LNCaP clone FGC (cell line): ENCODE measurements at regions not wholly inside any gene's neighbourhood (a gene's known extent, or its start where the extent isn't known, plus 50 kb on each side); places are given as distances from the start of the nearest gene placed in this dataset.
A peak's percentile ranks its signal among the peaks of the same experiment; 100 is the strongest.
"Not testable (repeated sequence)": the region's sequence is repeated elsewhere in the genome, so short reads cannot be mapped to it uniquely, and the experiment has no call there.

ENCODE experiments used
- DNase-seq: peaks from one replicate; pipeline ENCODE4 v3.0.0-alpha.2; 2011; ENCODE audit warnings: low read depth
- H3K4me3 ChIP-seq: 2 replicates; pipeline ENCODE4 v1.5.1; 2011; ENCODE audit warnings: mild to moderate bottlenecking, low read depth, low read length, control low read depth
- TF ChIP-seq, protein P1 (sequence below): IDR thresholded peaks from 2 replicates; pipeline ENCODE4 v1.5.1; 2012; ENCODE audit warnings: mild to moderate bottlenecking; ENCODE audit not compliant: control insufficient read depth, insufficient read depth; ENCODE audit errors: extremely low read depth

DNA sequence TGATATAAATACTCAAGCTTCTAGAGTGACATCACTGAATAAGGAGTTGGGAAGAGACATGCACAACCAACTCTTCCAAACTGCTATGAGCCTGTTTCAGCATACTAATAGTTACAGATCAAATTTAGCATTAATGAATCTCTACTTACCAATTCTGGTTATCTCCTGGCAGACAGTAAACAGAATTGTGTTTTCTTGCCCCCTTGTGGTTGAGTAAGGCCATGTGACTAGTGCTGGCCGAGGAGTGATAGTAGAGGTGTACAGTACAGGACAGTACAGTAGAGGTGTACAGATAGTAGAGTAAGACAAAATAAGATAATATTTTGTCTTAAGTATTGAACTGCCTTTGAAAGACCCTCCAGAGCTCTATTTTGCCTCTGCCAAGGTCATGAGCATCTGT is 681.4 kb downstream of the GABRG1 start:
- H3K4me3 ChIP-seq, result no peak overlapping the region
- TF ChIP-seq, protein P1, sequence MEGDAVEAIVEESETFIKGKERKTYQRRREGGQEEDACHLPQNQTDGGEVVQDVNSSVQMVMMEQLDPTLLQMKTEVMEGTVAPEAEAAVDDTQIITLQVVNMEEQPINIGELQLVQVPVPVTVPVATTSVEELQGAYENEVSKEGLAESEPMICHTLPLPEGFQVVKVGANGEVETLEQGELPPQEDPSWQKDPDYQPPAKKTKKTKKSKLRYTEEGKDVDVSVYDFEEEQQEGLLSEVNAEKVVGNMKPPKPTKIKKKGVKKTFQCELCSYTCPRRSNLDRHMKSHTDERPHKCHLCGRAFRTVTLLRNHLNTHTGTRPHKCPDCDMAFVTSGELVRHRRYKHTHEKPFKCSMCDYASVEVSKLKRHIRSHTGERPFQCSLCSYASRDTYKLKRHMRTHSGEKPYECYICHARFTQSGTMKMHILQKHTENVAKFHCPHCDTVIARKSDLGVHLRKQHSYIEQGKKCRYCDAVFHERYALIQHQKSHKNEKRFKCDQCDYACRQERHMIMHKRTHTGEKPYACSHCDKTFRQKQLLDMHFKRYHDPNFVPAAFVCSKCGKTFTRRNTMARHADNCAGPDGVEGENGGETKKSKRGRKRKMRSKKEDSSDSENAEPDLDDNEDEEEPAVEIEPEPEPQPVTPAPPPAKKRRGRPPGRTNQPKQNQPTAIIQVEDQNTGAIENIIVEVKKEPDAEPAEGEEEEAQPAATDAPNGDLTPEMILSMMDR, result peak; percentile 77
- peak; percentile 7 for DNase-seq

DNA sequence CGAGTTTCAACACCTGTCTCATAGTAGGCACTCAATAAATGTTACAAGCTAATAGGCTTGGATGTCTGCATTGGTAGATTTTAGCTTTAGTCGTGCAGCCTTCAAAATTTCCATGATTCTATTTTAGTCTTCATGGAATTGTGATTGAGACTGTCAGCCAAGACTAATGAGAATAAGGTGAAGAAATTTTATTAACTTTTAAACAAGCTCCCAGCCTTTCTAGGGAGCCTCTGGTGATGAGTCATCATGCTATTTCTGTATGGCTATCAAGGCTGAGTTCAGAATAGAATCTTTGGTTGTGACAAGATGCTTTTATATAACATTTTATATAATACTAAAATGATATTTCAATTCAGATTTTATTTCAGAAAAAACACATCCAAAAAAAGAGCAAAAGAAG is 685.8 kb downstream of the GABRG1 start:
- H3K4me3 ChIP-seq, result no peak overlapping the region
- no peak for DNase-seq
- TF ChIP-seq, protein P1, result no peak

DNA sequence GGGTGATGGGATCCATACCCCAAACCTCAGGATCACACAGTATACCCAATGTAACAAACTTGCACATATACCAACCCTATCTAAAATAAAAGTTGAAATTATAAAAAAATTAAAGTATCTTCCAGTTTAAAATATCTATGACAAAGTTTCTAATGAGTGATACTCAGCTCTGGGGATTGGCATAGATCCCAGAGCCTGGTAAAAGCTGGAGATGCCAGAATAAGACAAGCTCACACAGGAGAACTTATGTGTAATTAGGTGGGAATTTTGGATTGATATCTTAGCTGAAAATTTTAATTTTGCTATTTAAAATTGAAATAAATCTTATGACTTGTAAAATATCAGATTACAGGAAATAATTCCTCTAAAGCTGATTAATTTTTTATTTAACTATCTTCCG is 686.5 kb downstream of the GABRG1 start:
- TF ChIP-seq, protein P1, result no peak
- no peak overlapping the region for H3K4me3 ChIP-seq

DNA sequence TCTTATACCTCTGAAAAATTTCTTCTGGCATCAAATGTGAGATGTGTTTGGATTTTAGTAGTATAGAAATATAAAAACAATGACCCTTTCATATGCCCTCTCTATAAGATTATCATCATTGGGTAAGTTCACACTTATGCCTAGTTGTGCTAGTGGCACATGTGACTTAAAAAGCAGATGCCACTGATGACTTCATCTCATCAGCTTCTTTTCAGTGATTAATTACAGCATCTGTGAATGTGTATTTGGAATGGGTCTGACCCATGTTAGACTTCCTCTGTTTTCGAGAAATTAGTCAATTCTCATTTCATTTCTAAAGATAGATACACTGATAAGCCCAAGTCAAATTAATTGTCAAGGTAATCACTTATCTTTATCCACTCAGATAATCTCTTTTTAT is 698.7 kb downstream of the GABRG1 start:
- no peak for DNase-seq
- no peak overlapping the region for H3K4me3 ChIP-seq
- TF ChIP-seq, protein P1, result no peak

More for the DNA sequence above, 686.5 kb downstream of the GABRG1 start:
- no peak for DNase-seq

DNA sequence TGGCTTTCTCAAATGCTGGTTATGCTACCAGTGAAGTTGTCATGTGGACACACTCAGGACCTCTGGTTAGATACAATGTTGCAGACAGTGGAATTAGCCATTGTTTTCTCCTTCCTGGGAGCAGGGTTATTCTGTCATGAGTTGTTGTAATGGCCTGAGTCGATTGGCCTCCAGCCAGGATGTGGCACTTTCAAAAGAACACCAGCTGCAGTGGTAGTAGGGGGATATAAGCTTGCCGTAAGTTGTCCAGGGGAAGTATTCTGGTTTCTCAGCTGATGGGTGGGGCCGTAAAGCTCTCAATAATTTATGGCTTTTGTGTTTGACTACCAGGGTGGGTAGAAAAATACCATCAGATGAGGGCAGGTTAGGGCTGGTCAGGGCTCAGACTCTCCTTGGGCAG is 697.5 kb upstream of the GNPDA2 start:
- DNase-seq, result no peak
- H3K4me3 ChIP-seq, result no peak overlapping the region
- TF ChIP-seq, protein P1, result no peak

- not testable (repeated sequence) for DNase-seq, H3K4me3 ChIP-seq
Observed at GRCh38 chr4:45420091-45420674, 693.8 kb upstream of the GNPDA2 start.

DNA sequence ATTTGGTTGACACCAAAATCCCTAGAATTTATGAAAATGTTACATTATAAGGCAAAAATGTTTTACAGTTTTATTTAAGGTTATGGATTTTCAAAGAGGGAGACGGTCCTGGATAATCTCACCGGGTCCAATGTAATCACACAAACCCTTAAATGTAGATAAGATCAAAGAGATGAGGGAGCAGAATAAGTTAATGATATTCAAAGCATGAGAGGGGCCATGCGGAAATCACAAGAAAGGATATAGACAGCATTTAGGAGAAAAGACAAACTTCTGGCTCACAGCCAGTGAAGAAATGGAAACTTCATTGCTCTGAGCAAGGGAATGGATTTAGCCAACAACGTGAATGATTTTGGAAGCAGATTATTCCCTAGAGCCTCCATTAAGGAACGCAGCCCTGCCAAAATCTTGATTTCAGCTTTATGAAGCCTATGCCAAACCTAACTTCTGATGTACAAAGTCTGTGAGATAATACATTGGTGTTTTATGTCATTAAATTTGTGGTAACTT is 684.4 kb upstream of the GNPDA2 start:
- TF ChIP-seq, protein P1, result no peak
- no peak for DNase-seq

More for the DNA sequence above, 684.4 kb upstream of the GNPDA2 start:
- no peak overlapping the region for H3K4me3 ChIP-seq
